H9 (cell line): ENCODE measurements at regions not wholly inside any gene's neighbourhood (a gene's known extent, or its start where the extent isn't known, plus 50 kb on each side); places are given as distances from the start of the nearest gene placed in this dataset.

Source experiments
- DNase-seq: peaks from one replicate; pipeline ENCODE4 v3.0.0-alpha.2; 2017
- H2AFZ ChIP-seq: one replicate; pipeline ENCODE4 v1.6.1; 2013; ENCODE audit warnings: mild to moderate bottlenecking, low read length, control low read depth, moderate library complexity
- H2AK5ac ChIP-seq: 2 replicates; pipeline ENCODE4 v1.6.1; 2013; ENCODE audit warnings: low read length, control low read depth, mixed read lengths; ENCODE audit not compliant: insufficient read length
- H2BK120ac ChIP-seq: one replicate; pipeline ENCODE4 v1.6.1; 2013; ENCODE audit warnings: low read depth, mild to moderate bottlenecking, low read length, control low read depth, inconsistent platforms; ENCODE audit not compliant: poor library complexity, severe bottlenecking
- H2BK12ac ChIP-seq: 2 replicates; pipeline ENCODE4 v1.6.1; 2013; ENCODE audit warnings: low read length, control low read depth, mixed read lengths, low read depth; ENCODE audit not compliant: insufficient read length
- H2BK15ac ChIP-seq: 2 replicates; pipeline ENCODE4 v1.6.1; 2013; ENCODE audit warnings: low read depth, low read length, control low read depth
- H2BK20ac ChIP-seq: one replicate; pipeline ENCODE4 v1.6.1; 2013; ENCODE audit warnings: low read depth, mild to moderate bottlenecking, low read length, control low read depth, inconsistent platforms; ENCODE audit not compliant: poor library complexity, severe bottlenecking
- H2BK5ac ChIP-seq: 2 replicates; pipeline ENCODE4 v1.6.1; 2013; ENCODE audit warnings: low read length, control low read depth, mixed read lengths; ENCODE audit not compliant: insufficient read length
- H3K14ac ChIP-seq: 2 replicates; pipeline ENCODE4 v1.6.1; 2013; ENCODE audit warnings: low read length, control low read depth; ENCODE audit not compliant: insufficient read depth
- H3K18ac ChIP-seq: 2 replicates; pipeline ENCODE4 v1.6.1; 2013; ENCODE audit warnings: low read depth, mild to moderate bottlenecking, mixed read lengths, low read length, control low read depth; ENCODE audit not compliant: insufficient read length
- H3K23ac ChIP-seq: 2 replicates; pipeline ENCODE4 v1.6.1; 2013; ENCODE audit warnings: low read length, control low read depth, mixed read lengths, low read depth; ENCODE audit not compliant: insufficient read length
- H3K23me2 ChIP-seq: 2 replicates; pipeline ENCODE4 v1.6.1; 2013; ENCODE audit warnings: low read depth, mild to moderate bottlenecking, mixed read lengths, low read length, control low read depth; ENCODE audit not compliant: insufficient read length, poor library complexity, severe bottlenecking
- H3K27ac ChIP-seq: 2 replicates; pipeline ENCODE4 v1.5.1; 2013; ENCODE audit warnings: low read length, control low read depth, mixed read lengths, low read depth; ENCODE audit not compliant: insufficient read length
- H3K27me3 ChIP-seq: 2 replicates; pipeline ENCODE4 v1.6.1; 2013; ENCODE audit warnings: low read length, control low read depth, inconsistent platforms; ENCODE audit not compliant: insufficient read depth
- H3K4ac ChIP-seq: 2 replicates; pipeline ENCODE4 v1.6.1; 2013; ENCODE audit warnings: low read depth, mild to moderate bottlenecking, control low read depth, inconsistent platforms, low read length, moderate library complexity
- H3K4me1 ChIP-seq: 2 replicates; pipeline ENCODE4 v1.6.1; 2013; ENCODE audit warnings: low read length, control low read depth, inconsistent platforms; ENCODE audit not compliant: insufficient read depth
- H3K4me2 ChIP-seq: 2 replicates; pipeline ENCODE4 v1.6.1; 2013; ENCODE audit warnings: low read length, control low read depth, mixed read lengths; ENCODE audit not compliant: insufficient read length, insufficient read depth
- H3K56ac ChIP-seq: 2 replicates; pipeline ENCODE4 v1.6.1; 2013; ENCODE audit warnings: low read depth, mild to moderate bottlenecking, mixed read lengths, low read length, control low read depth; ENCODE audit not compliant: insufficient read length
- H3K79me1 ChIP-seq: 2 replicates; pipeline ENCODE4 v1.6.1; 2013; ENCODE audit warnings: low read depth, mild to moderate bottlenecking, moderate library complexity, low read length, control low read depth, inconsistent platforms; ENCODE audit not compliant: insufficient read depth, poor library complexity, severe bottlenecking
- H3K79me2 ChIP-seq: 2 replicates; pipeline ENCODE4 v1.6.1; 2013; ENCODE audit warnings: low read length, control low read depth, inconsistent platforms; ENCODE audit not compliant: insufficient read depth
- H3K9ac ChIP-seq: 2 replicates; pipeline ENCODE4 v1.6.1; 2013; ENCODE audit warnings: low read length, control low read depth, mixed read lengths; ENCODE audit not compliant: insufficient read length; ENCODE audit errors: extremely low read depth
- H3K9me3 ChIP-seq: one replicate; pipeline ENCODE4 v1.6.1; 2013; ENCODE audit warnings: low read depth, low read length, inconsistent platforms; ENCODE audit not compliant: control insufficient read depth
- H3T11ph ChIP-seq: one replicate; pipeline ENCODE4 v1.6.1; 2013; ENCODE audit warnings: mild to moderate bottlenecking, low read length, control low read depth, inconsistent platforms
- H4K20me1 ChIP-seq: one replicate; pipeline ENCODE4 v1.6.1; 2013; ENCODE audit not compliant: control insufficient read depth, insufficient read length, insufficient read depth
- H4K5ac ChIP-seq: 2 replicates; pipeline ENCODE4 v1.6.1; 2013; ENCODE audit warnings: low read depth, mild to moderate bottlenecking, mixed read lengths, low read length, control low read depth; ENCODE audit not compliant: insufficient read length
- H4K8ac ChIP-seq: replicated peaks from 2 replicates; pipeline ENCODE4 v1.6.1; 2013; ENCODE audit warnings: low read length, control low read depth, mixed read lengths, low read depth; ENCODE audit not compliant: insufficient read length
- H4K91ac ChIP-seq: 2 replicates; pipeline ENCODE4 v1.6.1; 2013; ENCODE audit warnings: low read depth, mild to moderate bottlenecking, moderate library complexity, mixed read lengths, low read length, control low read depth; ENCODE audit not compliant: insufficient read length
- H3K27ac Mint-ChIP-seq, 3 experiments: 2 replicates in 2 of 3; 3 replicates in 1 of 3; pipeline ENCODE4 v1.8.0; 2020 to 2021; ENCODE audit warnings: mixed read lengths in 3 of 3, mild to moderate bottlenecking in 1 of 3, moderate library complexity in 1 of 3
- H3K27me3 Mint-ChIP-seq: 2 replicates; pipeline ENCODE4 v1.8.0; 2021; ENCODE audit warnings: low read depth, mild to moderate bottlenecking, moderate library complexity, mixed read lengths
- H3K36me3 Mint-ChIP-seq, 3 experiments: 2 replicates in 2 of 3; 3 replicates in 1 of 3; pipeline ENCODE4 v1.8.0; 2020 to 2021; ENCODE audit warnings: low read depth in 3 of 3, mixed read lengths in 3 of 3; ENCODE audit not compliant: insufficient read depth in 1 of 3
- H3K4me1 Mint-ChIP-seq, 2 experiments: 2 replicates each; pipeline ENCODE4 v1.8.0; 2020; ENCODE audit warnings: mixed read lengths in 2 of 2
- H3K4me3 Mint-ChIP-seq, 2 experiments: 2 replicates in 1 of 2; 3 replicates in 1 of 2; pipeline ENCODE4 v1.8.0; 2020 to 2021; ENCODE audit warnings: mild to moderate bottlenecking in 2 of 2, mixed read lengths in 2 of 2, moderate library complexity in 1 of 2
- H3K9me3 Mint-ChIP-seq, 2 experiments: 2 replicates in 1 of 2; 3 replicates in 1 of 2; pipeline ENCODE4 v1.8.0; 2020; ENCODE audit warnings: mild to moderate bottlenecking in 2 of 2, mixed read lengths in 2 of 2, moderate library complexity in 1 of 2
- CTCF ChIP-seq: fragments of 200-600 bp; sonication (generic); conservative IDR thresholded peaks from 3 replicates; pipeline ENCODE4 v1.8.0; 2021; ENCODE audit warnings: antibody characterized with exemption, mild to moderate bottlenecking
- WGBS: extraction: QIAGEN DNeasy Blood & Tissue Kit; methylation state at CpG from one replicate; pipeline ENCODE4 v1.1.7; 2013; ENCODE audit warnings: missing lambda C conversion rate, low lambda C conversion rate, mixed read lengths; ENCODE audit not compliant: insufficient read length; ENCODE audit errors: extremely low coverage; 5-methylcytosine and 5-hydroxymethylcytosine counted together

DNA sequence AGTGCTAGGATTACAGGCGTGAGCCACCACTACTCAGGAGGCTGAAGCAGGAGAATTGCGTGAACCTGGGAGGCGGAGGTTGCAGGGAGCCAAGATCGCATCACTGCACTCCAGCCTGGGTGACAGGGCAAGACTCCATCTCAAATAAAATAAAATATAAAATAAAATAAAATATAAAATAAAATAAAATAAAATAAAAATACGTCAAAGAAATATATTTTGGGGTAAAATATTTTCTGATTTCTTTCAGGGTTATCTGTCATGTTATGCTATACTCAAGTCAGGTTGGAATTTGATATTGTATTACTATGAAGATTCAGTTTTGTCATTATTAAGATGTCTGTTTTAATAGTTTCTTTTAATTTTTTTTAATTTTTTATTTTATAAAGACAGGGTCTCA, 99.4 kb upstream of the GHITM start:
- Histone ChIP-seq H3K79me2 (no peaks in the 10 kb centered on the region), H2BK20ac (no peak overlapping the region), H2AK5ac (no peak overlapping the region), H2BK120ac (no peak overlapping the region), H4K20me1 (no peaks in the 10 kb centered on the region), H3T11ph (no peak overlapping the region), H4K5ac (no peak overlapping the region), H3K23me2 (no peaks in the 10 kb centered on the region), H3K23ac (no peak overlapping the region), H4K91ac (no peak overlapping the region), H2BK5ac (no peak overlapping the region), H3K4me2 (no peak overlapping the region), H3K56ac (no peak overlapping the region), H3K14ac (no peak overlapping the region), H3K9ac (no peak overlapping the region), H3K79me1 (no peaks in the 10 kb centered on the region), H3K27me3 (no peaks in the 10 kb centered on the region), H2BK12ac (no peak overlapping the region), H2BK15ac (no peak overlapping the region), H2AFZ (no peak overlapping the region), H4K8ac (no peak overlapping the region), H3K18ac (no peak overlapping the region), H3K27ac (no peak overlapping the region), H3K4ac (no peak overlapping the region), H3K9me3 (no peaks in the 10 kb centered on the region), H3K4me1 (no peaks in the 10 kb centered on the region)
- WGBS = no CpG with 5 or more reads among the region's 5 CpGs
- Mint-ChIP-seq H3K27me3 (no peaks in the 10 kb centered on the region; the same call in 1 of the 2 replicates), H3K27ac (no peak overlapping the region), H3K36me3 (no peaks in the 10 kb centered on the region), H3K4me3 (no peak overlapping the region), H3K4me1 (0 out of 4 replicates have a peak, but pooled peaks cover 0 to 3% of the 10 kb centered on the region in 2 experiments), H3K9me3 (no peaks in the 10 kb centered on the region; a peak in 1 of 5 replicates)
- TF ChIP-seq CTCF = no peak
- no peak for DNase-seq
